ENCODE measurements at regions not wholly inside any gene's neighbourhood (a gene's known extent, or its start where the extent isn't known, plus 50 kb on each side); places are given as distances from the start of the nearest gene placed in this dataset.

DNA sequence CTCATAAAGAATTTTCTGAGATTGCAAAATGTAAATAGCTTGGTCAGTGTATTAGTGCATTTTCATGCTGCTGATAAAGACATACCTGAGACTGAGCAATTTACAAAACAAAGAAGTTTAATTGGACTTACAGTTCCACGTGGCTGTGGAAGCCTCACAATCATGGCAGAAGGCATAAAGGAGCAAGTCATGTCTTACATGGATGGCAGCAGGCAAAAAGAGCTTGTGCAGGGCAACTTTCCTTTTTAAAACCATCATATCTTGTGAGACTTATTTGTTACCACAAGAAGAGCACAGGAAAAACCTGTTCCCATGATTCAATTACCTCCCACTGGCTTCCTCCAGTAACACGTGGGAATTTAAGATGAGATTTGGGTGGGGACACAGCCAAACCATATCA lies 112.7 kb upstream of the HDDC2 start:
- H3K9ac ChIP-seq (ENCODE audit: extremely low read depth, insufficient read length, low read length), result no peak overlapping the region
- no peak overlapping the region for H3K4ac ChIP-seq (ENCODE audit: low read depth, low read length)
- no peak overlapping the region for H3K4me2 ChIP-seq (ENCODE audit: insufficient read depth, insufficient read length, low read length)
- no peak overlapping the region for H3K4me3 Mint-ChIP-seq
- H3K27me3 ChIP-seq (ENCODE audit: insufficient read depth, low read length), result no peaks in the 10 kb centered on the region
- H3K23me2 ChIP-seq (ENCODE audit: insufficient read length, low read depth, low read length, poor library complexity, severe bottlenecking), result no peaks in the 10 kb centered on the region
- no peak overlapping the region for H3T11ph ChIP-seq (ENCODE audit: low read length)
- H2BK5ac ChIP-seq (ENCODE audit: insufficient read length, low read length), result no peak overlapping the region
- peaks cover 7 to 17% of the 10 kb centered on the region in 2 experiments for H3K9me3 Mint-ChIP-seq
- H3K79me2 ChIP-seq (ENCODE audit: insufficient read depth, low read length), result no peaks in the 10 kb centered on the region
- H3K18ac ChIP-seq (ENCODE audit: insufficient read length, low read depth, low read length), result no peak overlapping the region
- no peaks in the 10 kb centered on the region for H3K4me1 ChIP-seq (ENCODE audit: insufficient read depth, low read length)
- H2BK120ac ChIP-seq (ENCODE audit: low read depth, low read length, poor library complexity, severe bottlenecking), result no peak overlapping the region
- H2BK20ac ChIP-seq (ENCODE audit: low read depth, low read length, poor library complexity, severe bottlenecking), result no peak overlapping the region
- no peaks in the 10 kb centered on the region for H3K4me1 Mint-ChIP-seq
- H3K79me1 ChIP-seq (ENCODE audit: insufficient read depth, low read depth, low read length, poor library complexity, severe bottlenecking), result no peaks in the 10 kb centered on the region
- no peak overlapping the region for H2BK12ac ChIP-seq (ENCODE audit: insufficient read length, low read depth, low read length)
- WGBS (ENCODE audit: extremely low coverage, insufficient read length, low lambda C conversion rate), result no CpG with 5 or more reads among the region's 2 CpGs
- no peaks in the 10 kb centered on the region for H4K20me1 ChIP-seq (ENCODE audit: control insufficient read depth, insufficient read depth, insufficient read length)
- H3K14ac ChIP-seq (ENCODE audit: insufficient read depth, low read length), result no peak overlapping the region
- no peak overlapping the region for H2AK5ac ChIP-seq (ENCODE audit: insufficient read length, low read length)
- H4K8ac ChIP-seq (replicated peaks; ENCODE audit: insufficient read length, low read depth, low read length), result no peak overlapping the region
- DNase-seq, result no peak
- H3K56ac ChIP-seq (ENCODE audit: insufficient read length, low read depth, low read length), result no peak overlapping the region
- no peaks in the 10 kb centered on the region; the same call in 1 of the 2 replicates for H3K27me3 Mint-ChIP-seq (ENCODE audit: low read depth)
- no peaks in the 10 kb centered on the region for H3K9me3 ChIP-seq (ENCODE audit: control insufficient read depth, low read depth, low read length)
- H3K27ac Mint-ChIP-seq, result no peak overlapping the region
- H3K36me3 Mint-ChIP-seq (ENCODE audit: insufficient read depth in 1 of 3, low read depth in 3 of 3), result peaks cover 0 to 7% (median 6%) of the 10 kb centered on the region in 3 experiments; a peak in 5 of 7 replicates
- no peak overlapping the region for H4K5ac ChIP-seq (ENCODE audit: insufficient read length, low read depth, low read length)
- H2AFZ ChIP-seq (ENCODE audit: low read length), result no peak overlapping the region
- no peak overlapping the region for H3K27ac ChIP-seq (ENCODE audit: insufficient read length, low read depth, low read length)
- TF ChIP-seq, protein P1, sequence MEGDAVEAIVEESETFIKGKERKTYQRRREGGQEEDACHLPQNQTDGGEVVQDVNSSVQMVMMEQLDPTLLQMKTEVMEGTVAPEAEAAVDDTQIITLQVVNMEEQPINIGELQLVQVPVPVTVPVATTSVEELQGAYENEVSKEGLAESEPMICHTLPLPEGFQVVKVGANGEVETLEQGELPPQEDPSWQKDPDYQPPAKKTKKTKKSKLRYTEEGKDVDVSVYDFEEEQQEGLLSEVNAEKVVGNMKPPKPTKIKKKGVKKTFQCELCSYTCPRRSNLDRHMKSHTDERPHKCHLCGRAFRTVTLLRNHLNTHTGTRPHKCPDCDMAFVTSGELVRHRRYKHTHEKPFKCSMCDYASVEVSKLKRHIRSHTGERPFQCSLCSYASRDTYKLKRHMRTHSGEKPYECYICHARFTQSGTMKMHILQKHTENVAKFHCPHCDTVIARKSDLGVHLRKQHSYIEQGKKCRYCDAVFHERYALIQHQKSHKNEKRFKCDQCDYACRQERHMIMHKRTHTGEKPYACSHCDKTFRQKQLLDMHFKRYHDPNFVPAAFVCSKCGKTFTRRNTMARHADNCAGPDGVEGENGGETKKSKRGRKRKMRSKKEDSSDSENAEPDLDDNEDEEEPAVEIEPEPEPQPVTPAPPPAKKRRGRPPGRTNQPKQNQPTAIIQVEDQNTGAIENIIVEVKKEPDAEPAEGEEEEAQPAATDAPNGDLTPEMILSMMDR (conservative IDR thresholded peaks at IDR 0.05), result no peak
- no peak overlapping the region for H3K23ac ChIP-seq (ENCODE audit: insufficient read length, low read depth, low read length)
- no peak overlapping the region for H2BK15ac ChIP-seq (ENCODE audit: low read depth, low read length)
- no peak overlapping the region for H4K91ac ChIP-seq (ENCODE audit: insufficient read length, low read depth, low read length)
